GM19397 (cell line): ENCODE measurements at regions not wholly inside any gene's neighbourhood (a gene's known extent, or its start where the extent isn't known, plus 50 kb on each side); places are given as distances from the start of the nearest gene placed in this dataset.

ENCODE experiments used
- ATAC-seq: cut with Tn5 transposase; IDR thresholded peaks from one replicate; pipeline ENCODE4 v1.9.1; 2021; ENCODE audit warnings: mild to moderate bottlenecking, moderate library complexity; ENCODE audit not compliant: unreplicated experiment

- no peak for ATAC-seq
Measured at GRCh38 chr12:42812086-42812485, 222.5 kb upstream of the PRICKLE1 start.

DNA sequence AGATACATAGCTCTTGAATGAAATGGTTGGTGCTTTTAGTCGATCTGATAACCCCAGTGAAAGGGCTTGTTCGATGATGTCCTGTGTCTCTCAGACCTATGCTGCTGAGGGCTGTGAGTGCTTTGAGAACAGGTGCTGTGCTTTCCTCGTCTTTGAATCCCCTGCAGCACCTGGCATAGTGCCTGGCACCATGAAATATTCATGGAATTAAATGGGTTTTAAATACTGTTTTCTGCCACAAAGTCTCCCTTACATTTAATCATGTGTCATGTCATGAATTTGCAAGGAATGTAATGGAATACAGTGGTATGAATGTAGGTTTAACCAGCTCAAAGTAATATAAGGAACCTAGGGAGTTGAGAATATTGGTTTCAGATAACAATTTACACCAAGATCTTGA, 220.5 kb upstream of the PRICKLE1 start:
- no peak for ATAC-seq

- ATAC-seq = no peak
Measured at GRCh38 chr12:42809226-42809625, 219.7 kb upstream of the PRICKLE1 start.

DNA sequence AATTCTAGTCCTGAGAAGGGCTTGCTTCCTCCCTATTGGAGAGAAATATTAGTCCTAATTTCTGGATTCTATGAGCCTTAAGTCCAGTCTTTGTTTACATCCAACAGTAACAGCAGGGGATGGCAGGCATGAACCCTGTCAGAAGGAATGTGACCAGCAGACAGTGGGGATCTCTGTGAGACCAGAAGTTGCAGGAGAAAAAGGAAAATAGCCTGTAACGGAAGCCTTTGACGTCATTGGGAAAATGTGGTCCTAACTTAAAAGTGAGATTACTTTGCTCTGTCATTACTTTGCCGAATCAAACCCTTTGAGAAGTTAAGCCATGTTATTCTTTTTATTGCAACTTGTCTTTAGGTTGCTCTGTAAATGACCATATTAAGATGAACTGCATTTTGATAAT, 218.2 kb upstream of the PRICKLE1 start:
- ATAC-seq = no peak

- ATAC-seq = no peak
Measured at GRCh38 chr12:42807251-42807650, 217.7 kb upstream of the PRICKLE1 start.

- no peak for ATAC-seq
Measured at GRCh38 chr12:42804928-42805327, 215.4 kb upstream of the PRICKLE1 start.

DNA sequence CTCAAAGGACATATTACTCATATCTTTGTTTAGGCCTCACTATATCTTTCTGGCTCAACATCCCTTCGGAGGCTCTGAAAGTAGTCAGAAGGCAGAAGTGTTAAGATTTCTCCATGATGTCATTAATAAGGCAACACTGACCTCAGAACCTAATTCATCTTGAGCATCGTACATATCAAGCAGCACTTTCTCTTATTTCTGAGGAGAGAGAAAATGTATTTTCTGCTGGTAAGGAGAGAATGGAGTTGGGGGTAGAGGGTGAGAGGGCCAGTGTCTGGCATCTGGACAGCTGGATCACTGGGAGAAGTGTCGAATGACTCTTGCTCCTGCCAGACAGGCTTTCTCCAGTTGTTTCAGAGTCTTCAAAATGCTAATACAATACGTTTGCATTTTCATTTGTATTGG, 213.2 kb upstream of the PRICKLE1 start:
- ATAC-seq = no peak

DNA sequence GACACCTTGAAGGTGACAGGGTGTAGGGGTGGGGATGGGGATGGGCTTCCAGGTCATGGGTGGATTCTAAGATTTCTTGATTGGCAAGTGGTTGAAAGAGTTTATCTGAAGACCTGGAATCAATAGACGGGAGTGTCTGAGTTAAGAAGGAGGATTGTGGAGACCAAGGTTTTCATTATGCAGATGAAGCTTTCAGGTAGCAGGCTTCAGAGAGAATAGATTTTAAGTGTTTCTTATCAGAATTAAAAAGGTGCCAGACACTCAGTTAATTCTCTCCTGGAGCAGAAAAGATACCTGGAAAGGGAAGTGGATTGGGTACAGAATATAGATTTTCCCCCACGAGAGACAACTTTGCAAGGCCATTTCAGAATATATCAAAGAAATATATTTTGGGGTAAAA, 211.7 kb upstream of the PRICKLE1 start:
- ATAC-seq = no peak

- ATAC-seq = no peak
Measured at GRCh38 chr12:42799966-42800365, 210.4 kb upstream of the PRICKLE1 start.

DNA sequence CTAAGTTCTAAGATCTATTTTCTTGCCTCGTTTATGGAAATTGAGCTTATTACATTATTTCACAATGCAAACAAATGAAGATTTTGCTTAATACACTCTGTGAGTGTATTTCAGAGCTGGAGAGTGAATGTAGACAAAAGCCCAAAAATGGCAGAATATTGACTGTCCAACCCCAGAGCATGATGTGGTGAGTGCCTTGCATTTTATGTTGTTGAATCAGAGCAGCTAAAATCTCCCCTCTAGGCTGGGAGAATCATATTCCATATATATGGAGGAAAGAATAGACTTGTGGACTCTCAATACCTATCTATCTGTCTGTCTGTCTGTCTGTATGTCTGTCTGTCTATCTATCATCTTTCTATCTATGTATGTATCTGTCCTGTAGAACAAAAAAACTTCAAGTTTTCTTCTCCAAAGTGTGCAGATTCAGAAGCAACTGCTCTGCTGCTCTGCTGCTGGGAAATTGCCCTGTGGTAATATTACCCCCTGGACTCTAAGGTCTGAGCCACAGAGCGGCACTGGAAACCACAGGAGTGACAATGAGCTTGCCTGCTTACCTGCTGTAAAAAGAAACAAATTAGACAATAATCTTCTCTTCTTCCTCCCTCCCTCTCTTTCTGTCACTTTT, 209.4 kb upstream of the PRICKLE1 start:
- ATAC-seq = no peak

DNA sequence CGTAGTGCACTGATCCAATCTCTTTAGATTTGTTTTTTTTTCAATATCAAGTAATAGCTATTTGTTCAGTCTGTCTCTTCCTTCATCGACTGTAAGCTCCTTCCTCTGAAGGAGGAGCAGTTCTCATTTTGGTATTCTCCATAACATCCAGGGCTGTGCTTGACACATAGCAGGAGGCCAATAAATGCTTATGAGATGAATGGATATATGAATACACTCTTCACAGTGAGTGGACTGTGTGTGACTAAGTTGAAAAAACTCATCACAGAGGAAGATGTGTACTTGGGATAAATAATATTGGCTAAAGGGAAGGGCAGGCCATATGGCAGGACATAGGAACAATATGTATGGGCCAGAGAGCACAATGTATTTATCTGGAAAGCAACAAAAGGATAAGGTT, 205.3 kb upstream of the PRICKLE1 start:
- ATAC-seq = no peak

- ATAC-seq = no peak
Measured at GRCh38 chr12:42793166-42793565, 203.6 kb upstream of the PRICKLE1 start.

DNA sequence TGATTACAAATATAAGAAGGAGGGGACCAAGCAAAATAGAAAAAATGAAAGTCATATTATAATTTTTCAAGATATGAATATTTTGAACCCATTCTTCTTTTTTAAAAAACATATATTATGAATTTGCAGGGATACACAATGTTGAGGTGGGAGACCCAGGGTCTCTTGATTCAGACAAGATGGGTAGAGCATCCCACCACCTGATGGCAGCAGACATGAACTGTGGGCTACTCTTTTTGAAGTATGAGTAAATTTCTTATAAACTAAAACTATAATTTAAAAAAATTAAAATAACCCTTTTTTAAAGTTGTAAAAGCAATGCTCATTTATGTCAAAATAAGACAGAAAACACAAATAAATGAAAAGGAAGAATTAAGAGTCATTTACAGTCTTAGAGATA, 202.7 kb upstream of the PRICKLE1 start:
- no peak for ATAC-seq

DNA sequence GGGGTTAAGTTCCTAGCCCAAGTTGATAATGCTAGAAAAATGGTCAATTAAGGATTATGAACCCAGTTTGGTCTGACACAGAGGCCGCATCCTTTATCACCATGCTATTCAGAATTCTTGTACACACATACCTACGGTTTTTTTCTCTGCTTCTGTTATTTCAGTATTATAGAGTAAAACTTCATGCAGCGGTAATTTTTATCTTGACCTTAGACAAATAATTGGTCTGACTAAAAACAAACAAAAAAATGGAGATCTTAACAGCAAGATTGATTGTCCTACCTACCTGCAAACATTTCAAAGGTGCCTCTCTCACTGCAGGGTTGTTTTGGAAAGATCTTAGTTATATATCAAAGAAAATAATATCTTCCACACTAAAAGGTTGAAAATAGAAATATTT, 201.9 kb upstream of the PRICKLE1 start:
- ATAC-seq = no peak

GRCh38 chr12:42790761-42791151, 201.2 kb upstream of the PRICKLE1 start:
- no peak for ATAC-seq

DNA sequence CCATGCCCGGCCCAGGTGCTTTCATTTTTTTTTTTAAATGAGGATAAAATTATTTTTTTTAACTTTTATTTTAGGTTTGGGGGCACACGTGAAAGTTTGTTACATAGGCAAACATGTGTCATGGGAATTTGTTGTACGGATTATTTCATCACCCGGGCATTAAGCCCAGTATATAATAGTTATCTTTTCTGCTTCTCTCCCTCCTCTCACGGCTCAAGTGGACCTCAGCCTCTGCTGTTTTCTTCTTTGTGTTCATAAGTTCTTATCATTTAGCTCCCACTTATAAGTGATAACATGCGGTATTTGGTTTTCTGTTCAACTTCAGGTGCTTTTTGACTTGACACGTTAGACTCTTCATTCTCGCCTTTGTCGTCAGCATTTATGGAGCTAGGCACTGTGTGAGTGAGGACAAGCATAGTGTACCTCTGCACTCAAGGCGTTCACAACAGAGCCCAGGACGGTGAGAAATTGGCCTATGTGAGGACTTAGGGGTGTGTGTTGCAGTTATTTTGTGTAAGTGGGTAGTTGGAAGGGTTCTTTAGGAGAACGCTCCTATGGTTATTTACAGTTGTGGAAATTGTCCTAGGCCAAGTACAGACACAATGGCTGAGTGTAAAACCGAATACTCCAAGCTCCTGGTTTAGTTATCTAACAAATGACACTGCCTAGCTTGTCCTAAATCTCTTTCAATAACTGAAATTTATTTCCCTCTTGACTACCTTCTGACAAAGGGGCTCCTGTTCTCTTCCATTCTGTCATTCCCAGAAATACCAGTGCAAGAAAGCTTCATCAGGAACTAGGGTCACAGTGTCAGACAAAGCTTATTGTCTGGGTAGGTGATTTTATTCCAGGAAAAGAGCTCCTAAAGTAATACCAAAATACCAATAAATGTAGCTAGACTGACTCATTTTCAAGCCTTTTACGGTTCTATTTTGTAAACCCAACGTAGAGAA, 200.5 kb upstream of the PRICKLE1 start:
- ATAC-seq = no peak

DNA sequence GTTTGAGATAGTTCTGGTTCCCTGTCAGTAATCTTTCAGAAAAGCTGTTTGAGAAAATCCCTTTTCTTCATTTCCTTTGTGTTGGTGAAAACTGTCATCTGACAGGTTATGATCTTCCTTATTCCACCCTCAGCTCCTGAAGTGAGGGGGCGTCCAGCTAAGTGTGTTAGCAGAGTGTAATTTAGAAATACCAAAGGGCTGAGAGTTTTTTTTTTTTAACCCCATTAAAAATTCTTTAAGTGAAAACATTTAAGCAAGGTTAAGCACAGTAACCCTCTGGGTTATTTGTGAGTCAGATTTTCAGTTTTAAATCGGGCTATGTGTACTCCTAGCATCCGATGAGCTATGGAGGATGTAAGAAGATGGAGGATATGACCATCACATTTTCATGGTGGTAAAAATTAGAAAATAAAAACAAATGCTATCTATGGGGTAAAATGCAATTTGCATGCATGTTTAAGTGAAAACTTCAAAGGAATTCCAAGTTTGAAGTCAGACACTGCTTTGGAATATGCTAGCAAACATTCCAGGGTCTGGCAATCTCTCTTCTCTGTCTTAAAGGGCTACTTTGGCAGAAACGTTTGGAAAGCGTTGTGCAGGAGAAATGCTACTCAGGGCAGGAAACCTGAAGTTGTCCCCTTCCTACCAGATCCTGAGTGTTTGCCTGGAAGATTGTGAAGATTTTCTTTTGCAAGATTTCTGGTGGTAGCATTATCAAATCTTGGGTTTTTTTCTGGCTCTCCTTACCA, 197.0 kb upstream of the PRICKLE1 start:
- no peak for ATAC-seq

DNA sequence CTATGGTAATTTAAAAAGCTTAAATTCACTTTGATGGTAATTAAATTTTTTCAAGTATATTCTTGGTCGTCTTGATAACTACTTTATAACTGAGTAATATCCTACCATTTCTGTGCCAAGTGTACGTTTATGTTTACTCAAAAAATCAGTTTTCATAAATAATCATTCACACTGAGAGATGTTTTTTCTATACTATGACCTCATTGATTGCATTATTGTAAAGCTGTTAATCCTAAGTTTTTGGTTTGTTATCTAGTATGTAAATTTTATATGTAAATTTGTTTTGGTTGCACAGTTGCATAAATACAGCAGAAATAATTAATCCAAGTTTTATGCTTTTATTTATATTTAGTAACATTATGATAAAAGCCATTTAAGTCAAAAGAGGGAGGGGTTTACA, 196.4 kb upstream of the PRICKLE1 start:
- no peak for ATAC-seq

GRCh38 chr12:42780671-42781070, 191.1 kb upstream of the PRICKLE1 start:
- no peak for ATAC-seq

- no peak for ATAC-seq
Measured at GRCh38 chr12:42779186-42779859, 189.8 kb upstream of the PRICKLE1 start.

DNA sequence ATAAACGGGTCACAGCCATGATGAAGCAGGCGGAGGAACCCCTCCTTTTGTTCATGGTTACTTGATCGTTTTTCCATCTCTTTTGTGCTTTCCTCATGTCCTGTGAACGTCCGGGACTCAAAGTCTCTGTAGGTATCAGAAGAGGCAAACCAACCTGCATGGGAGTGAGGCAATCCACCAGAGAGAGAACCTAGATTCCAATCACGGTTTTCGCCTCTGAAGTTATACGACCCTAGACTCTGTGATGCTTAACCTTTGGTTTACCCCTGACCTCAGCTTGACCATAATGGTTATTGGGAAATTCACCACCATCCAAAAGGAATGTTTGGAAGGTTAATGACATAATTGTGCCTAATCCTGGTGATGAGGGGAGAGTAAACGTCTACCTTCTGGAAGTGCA, 186.8 kb upstream of the PRICKLE1 start:
- ATAC-seq = no peak
